Osteocyte (in vitro differentiated cells): ENCODE measurements at regions not wholly inside any gene's neighbourhood (a gene's known extent, or its start where the extent isn't known, plus 50 kb on each side); places are given as distances from the start of the nearest gene placed in this dataset.
"Not testable (repeated sequence)": the region's sequence is repeated elsewhere in the genome, so short reads cannot be mapped to it uniquely, and the experiment has no call there.

Experiments used
- DNase-seq: peaks from one replicate; pipeline ENCODE4 v3.0.0; 2021; ENCODE audit warnings: mixed read lengths; ENCODE audit not compliant: unreplicated experiment; ENCODE audit errors: extremely low spot score
- H3K27ac Mint-ChIP-seq: one replicate; pipeline ENCODE4 v1.8.0; 2021; ENCODE audit warnings: mild to moderate bottlenecking, mixed read lengths; ENCODE audit not compliant: unreplicated experiment
- H3K27me3 Mint-ChIP-seq: one replicate; pipeline ENCODE4 v1.8.0; 2021; ENCODE audit warnings: mixed read lengths; ENCODE audit not compliant: unreplicated experiment
- H3K36me3 Mint-ChIP-seq: one replicate; pipeline ENCODE4 v1.8.0; 2021; ENCODE audit warnings: mixed read lengths; ENCODE audit not compliant: unreplicated experiment
- H3K4me1 Mint-ChIP-seq: one replicate; pipeline ENCODE4 v1.8.0; 2021; ENCODE audit warnings: mixed read lengths; ENCODE audit not compliant: unreplicated experiment
- H3K4me3 Mint-ChIP-seq: one replicate; pipeline ENCODE4 v1.8.0; 2021; ENCODE audit warnings: mild to moderate bottlenecking, moderate library complexity, mixed read lengths; ENCODE audit not compliant: unreplicated experiment
- H3K9me3 Mint-ChIP-seq: one replicate; pipeline ENCODE4 v1.8.0; 2021; ENCODE audit warnings: mixed read lengths; ENCODE audit not compliant: unreplicated experiment
- CTCF ChIP-seq: fragments of 200-600 bp; sonication (generic); IDR thresholded peaks from 2 replicates; pipeline ENCODE4 v1.5.0; 2021; ENCODE audit warnings: antibody characterized with exemption, mild to moderate bottlenecking, moderate library complexity

- peaks cover 15% of the 10 kb centered on the region for H3K27me3 Mint-ChIP-seq
- no peak for DNase-seq
- no peak overlapping the region for H3K4me3 Mint-ChIP-seq
- H3K27ac Mint-ChIP-seq = no peak overlapping the region
- peaks cover 23% of the 10 kb centered on the region for H3K9me3 Mint-ChIP-seq
- TF ChIP-seq CTCF = peak; percentile 63
- H3K36me3 Mint-ChIP-seq = peaks cover 4% of the 10 kb centered on the region
- no peaks in the 10 kb centered on the region for H3K4me1 Mint-ChIP-seq
Observed at GRCh38 chr22:44567846-44568493, 69.9 kb upstream of the RTL6 start.

- H3K4me1 Mint-ChIP-seq, DNase-seq, H3K36me3 Mint-ChIP-seq, H3K4me3 Mint-ChIP-seq, H3K27ac Mint-ChIP-seq: not testable (repeated sequence)
- peaks cover 15% of the 10 kb centered on the region for H3K27me3 Mint-ChIP-seq
- H3K9me3 Mint-ChIP-seq = peaks cover 23% of the 10 kb centered on the region
Observed at GRCh38 chr22:44567378-44567841, 69.4 kb upstream of the RTL6 start.

GRCh38 chr22:44566911-44567310 is 68.9 kb upstream of the RTL6 start:
- DNase-seq = no peak

GRCh38 chr22:44562651-44563050 is 64.6 kb upstream of the RTL6 start:
- Mint-ChIP-seq H3K9me3 (peaks cover 23% of the 10 kb centered on the region), H3K27me3 (peaks cover 22% of the 10 kb centered on the region)
- not testable (repeated sequence) for H3K36me3 Mint-ChIP-seq, H3K4me1 Mint-ChIP-seq, H3K27ac Mint-ChIP-seq, DNase-seq, H3K4me3 Mint-ChIP-seq

More at GRCh38 chr22:44566911-44567310, 68.9 kb upstream of the RTL6 start:
- peaks cover 4% of the 10 kb centered on the region for H3K36me3 Mint-ChIP-seq
- peaks cover 23% of the 10 kb centered on the region for H3K9me3 Mint-ChIP-seq
- no peaks in the 10 kb centered on the region for H3K4me1 Mint-ChIP-seq
- TF ChIP-seq CTCF = no peak
- peaks cover 15% of the 10 kb centered on the region for H3K27me3 Mint-ChIP-seq
- H3K4me3 Mint-ChIP-seq = no peak overlapping the region
- no peak overlapping the region for H3K27ac Mint-ChIP-seq

- Mint-ChIP-seq H3K27me3 (peaks cover 33% of the 10 kb centered on the region), H3K9me3 (peaks cover 23% of the 10 kb centered on the region), H3K4me1 (no peaks in the 10 kb centered on the region), H3K27ac (no peak overlapping the region), H3K4me3 (no peak overlapping the region), H3K36me3 (peaks cover 4% of the 10 kb centered on the region)
- no peak for DNase-seq
- no peak for TF ChIP-seq CTCF
Observed at GRCh38 chr22:44561139-44561840, 63.3 kb upstream of the RTL6 start.

GRCh38 chr22:44558671-44559070 is 60.6 kb upstream of the RTL6 start:
- H3K4me3 Mint-ChIP-seq, H3K9me3 Mint-ChIP-seq, H3K4me1 Mint-ChIP-seq, DNase-seq, H3K27ac Mint-ChIP-seq, H3K36me3 Mint-ChIP-seq: not testable (repeated sequence)
- peaks cover 34% of the 10 kb centered on the region for H3K27me3 Mint-ChIP-seq

GRCh38 chr22:44557872-44558271 is 59.8 kb upstream of the RTL6 start:
- not testable (repeated sequence) for H3K4me3 Mint-ChIP-seq, H3K9me3 Mint-ChIP-seq, DNase-seq, H3K27ac Mint-ChIP-seq, H3K36me3 Mint-ChIP-seq, H3K4me1 Mint-ChIP-seq
- peaks cover 34% of the 10 kb centered on the region for H3K27me3 Mint-ChIP-seq
